ENCODE measurements at regions not wholly inside any gene's neighbourhood (a gene's known extent, or its start where the extent isn't known, plus 50 kb on each side); places are given as distances from the start of the nearest gene placed in this dataset.

- H3K4me3 Mint-ChIP-seq, result no peak overlapping the region
- peaks cover 0 to 4% (median 0%) of the 10 kb centered on the region in 7 donors for H3K9me3 Mint-ChIP-seq
- TF ChIP-seq CTCF (IDR thresholded peaks at IDR 0.05), result no peak
- no peaks in the 10 kb centered on the region for H3K36me3 Mint-ChIP-seq
- Histone ChIP-seq H3K27me3 (ENCODE audit: control insufficient read depth in 2 of 2, insufficient read depth in 2 of 2, low read length in 2 of 2) (no peaks in the 10 kb centered on the region), H3K9ac (ENCODE audit: insufficient read depth, low read length, poor library complexity, severe bottlenecking) (no peak overlapping the region), H3K27ac (ENCODE audit: low read depth in 1 of 2, low read length in 2 of 2) (no peak overlapping the region), H3K4me1 (ENCODE audit: control insufficient read depth in 1 of 2, insufficient read depth in 2 of 2, low read length in 2 of 2) (no peaks in the 10 kb centered on the region), H3K79me2 (ENCODE audit: insufficient read depth, low read length) (no peaks in the 10 kb centered on the region), H3K9me3 (replicated peaks in 1 of 2; ENCODE audit: control insufficient read depth in 1 of 2, insufficient read depth in 1 of 2, low read length in 2 of 2) (no peaks in the 10 kb centered on the region), H3K4me3 (replicated peaks in 1 of 3; ENCODE audit: low read depth in 2 of 3, low read length in 3 of 3) (no peak overlapping the region), H3K4me2 (replicated peaks; ENCODE audit: extremely low read depth, low read length, poor library complexity, severe bottlenecking) (no peak overlapping the region), H4K20me1 (ENCODE audit: insufficient read depth, low read length) (no peaks in the 10 kb centered on the region), H3K36me3 (replicated peaks in 1 of 2; ENCODE audit: control insufficient read depth in 1 of 2, insufficient read depth in 2 of 2, low read length in 2 of 2) (no peaks in the 10 kb centered on the region), H2AFZ (ENCODE audit: insufficient read depth, low read depth, low read length, poor library complexity, severe bottlenecking) (no peak overlapping the region)
- whole genome bisulfite sequencing (ENCODE audit: insufficient coverage), result no CpG with 5 or more reads among the region's 1 CpG
- DNase-seq, result no peak
- no peak overlapping the region for H3K27ac Mint-ChIP-seq
- H3K4me1 Mint-ChIP-seq, result no peaks in the 10 kb centered on the region
- no peaks in the 10 kb centered on the region for H3K27me3 Mint-ChIP-seq (ENCODE audit: low read depth in 3 of 3)
- intact Hi-C loops (cut with micrococcal nuclease), result no loop called here
Measured at GRCh38 chr4:136664988-136665387, 867.3 kb downstream of the PCDH18 start.

- Mint-ChIP-seq H3K9me3 (peaks cover 0 to 4% (median 2%) of the 10 kb centered on the region in 7 donors), H3K4me3 (no peak overlapping the region), H3K4me1 (no peaks in the 10 kb centered on the region), H3K27ac (no peak overlapping the region), H3K27me3 (ENCODE audit: low read depth in 3 of 3) (no peaks in the 10 kb centered on the region), H3K36me3 (no peaks in the 10 kb centered on the region)
- no peak overlapping the region for H2AFZ ChIP-seq (ENCODE audit: insufficient read depth, low read depth, low read length, poor library complexity, severe bottlenecking)
- DNase-seq, result no peak
- WGBS (ENCODE audit: insufficient coverage), result no CpG with 5 or more reads among the region's 1 CpG
- H3K27ac ChIP-seq (ENCODE audit: low read depth in 1 of 2, low read length in 2 of 2), result no peak overlapping the region
- H3K9me3 ChIP-seq (replicated peaks in 1 of 2; ENCODE audit: control insufficient read depth in 1 of 2, insufficient read depth in 1 of 2, low read length in 2 of 2), result no peaks in the 10 kb centered on the region
- TF ChIP-seq CTCF (IDR thresholded peaks at IDR 0.05), result no peak
- H3K79me2 ChIP-seq (ENCODE audit: insufficient read depth, low read length), result no peaks in the 10 kb centered on the region
- H3K9ac ChIP-seq (ENCODE audit: insufficient read depth, low read length, poor library complexity, severe bottlenecking), result no peak overlapping the region
- H3K4me3 ChIP-seq (replicated peaks in 1 of 3; ENCODE audit: low read depth in 2 of 3, low read length in 3 of 3), result no peak overlapping the region
- intact Hi-C loops (cut with micrococcal nuclease), result no loop called here
- H4K20me1 ChIP-seq (ENCODE audit: insufficient read depth, low read length), result no peaks in the 10 kb centered on the region
- H3K4me2 ChIP-seq (replicated peaks; ENCODE audit: extremely low read depth, low read length, poor library complexity, severe bottlenecking), result no peak overlapping the region
- H3K4me1 ChIP-seq (ENCODE audit: control insufficient read depth in 1 of 2, insufficient read depth in 2 of 2, low read length in 2 of 2), result no peaks in the 10 kb centered on the region
- H3K27me3 ChIP-seq (ENCODE audit: control insufficient read depth in 2 of 2, insufficient read depth in 2 of 2, low read length in 2 of 2), result no peaks in the 10 kb centered on the region
- no peaks in the 10 kb centered on the region for H3K36me3 ChIP-seq (replicated peaks in 1 of 2; ENCODE audit: control insufficient read depth in 1 of 2, insufficient read depth in 2 of 2, low read length in 2 of 2)
Measured at GRCh38 chr4:136662539-136662938, 869.8 kb downstream of the PCDH18 start.
